HepG2 (cell line): ENCODE measurements at regions not wholly inside any gene's neighbourhood (a gene's known extent, or its start where the extent isn't known, plus 50 kb on each side); places are given as distances from the start of the nearest gene placed in this dataset.

ENCODE experiments used
- ATAC-seq: fragments of 200-7000 bp; cut with Tn5 transposase; 3 replicates; pipeline ENCODE4 v1.9.1; 2020; ENCODE audit warnings: mild to moderate bottlenecking, moderate library complexity
- BruUV-seq: library from RNA; stranded (reverse); fragments of 400-500 nt; replicated peaks from 2 replicates; lab custom pipeline; 2021; lab: Mats Ljungman, UMichigan
- CTCF ChIA-PET: fragments of 300-600 bp; formaldehyde crosslinking; extraction: SDS; loops from one replicate; lab custom pipeline; 2021; ENCODE audit warnings: low total read pairs, inconsistent platforms, low intra/inter-chr PET ratio; lab: Yijun Ruan, JAX
- POLR2A ChIA-PET: fragments of 350-600 bp; sonication (Branson Sonifier 250); formaldehyde crosslinking; loops from one replicate; lab custom pipeline; 2020; ENCODE audit warnings: antibody characterized with exemption, inconsistent platforms; lab: Yijun Ruan, JAX
- DNase-seq: peaks from one replicate; pipeline ENCODE4 v3.0.0-alpha.2; 2015; ENCODE audit warnings: low spot score
- FAIRE-seq: peaks from 3 replicates; lab custom pipeline; 2011; peaks lifted over from hg19 to GRCh38; lab: Jason Lieb, UNC
- H2AFZ ChIP-seq: one replicate; pipeline ENCODE4 v1.6.1; 2011; ENCODE audit warnings: low read length, inconsistent platforms
- H3K27ac ChIP-seq: fragments of 300-600 bp; 3 replicates; pipeline ENCODE4 v1.8.0; 2011; ENCODE audit warnings: mixed run types, mild to moderate bottlenecking, mixed read lengths, low read length, inconsistent platforms; ENCODE audit not compliant: insufficient read depth; ENCODE audit errors: extremely low read length
- H3K27me3 ChIP-seq, 2 experiments: fragments of 200-600 bp in 1 of 2; 2 replicates in 1 of 2; 3 replicates in 1 of 2; pipeline versions ENCODE4 v1.6.0 to v1.8.0; 2011; ENCODE audit warnings: low read length in 2 of 2, mild to moderate bottlenecking in 2 of 2, moderate library complexity in 2 of 2, inconsistent platforms in 1 of 2; ENCODE audit not compliant: insufficient read depth in 2 of 2, control insufficient read depth in 1 of 2
- H3K36me3 ChIP-seq, 2 experiments: fragments of 200-600 bp in 1 of 2; replicated peaks in 1 of 2; 2 replicates in 1 of 2; 3 replicates in 1 of 2; pipeline versions ENCODE4 v1.5.1 to v1.8.0; 2011; ENCODE audit warnings: low read length in 2 of 2, inconsistent platforms in 1 of 2; ENCODE audit not compliant: insufficient read depth in 2 of 2, control insufficient read depth in 1 of 2
- H3K4me1 ChIP-seq: 2 replicates; pipeline ENCODE4 v1.5.1; 2012; ENCODE audit warnings: low read length, inconsistent platforms; ENCODE audit not compliant: insufficient read depth
- H3K4me2 ChIP-seq: 2 replicates; pipeline ENCODE4 v1.6.0; 2011; ENCODE audit warnings: low read depth, low read length, inconsistent platforms
- H3K4me3 ChIP-seq, 3 experiments: fragments of 200-600 bp in 1 of 3; sonication (generic), shearing (Covaris generic) in 1 of 3; replicated peaks in 1 of 3; 2 replicates each; pipeline ENCODE4 v1.5.1; 2011 to 2016; ENCODE audit warnings: low read length in 3 of 3, inconsistent platforms in 2 of 3, low read depth in 2 of 3, mild to moderate bottlenecking in 2 of 3, control low read depth in 1 of 3, mixed read lengths in 1 of 3; ENCODE audit not compliant: insufficient read depth in 1 of 3
- H3K79me2 ChIP-seq: one replicate; pipeline ENCODE4 v1.6.1; 2011; ENCODE audit warnings: low read length, inconsistent platforms; ENCODE audit not compliant: insufficient read depth
- H3K9ac ChIP-seq: 2 replicates; pipeline ENCODE4 v1.6.0; 2011; ENCODE audit warnings: mild to moderate bottlenecking, low read depth, low read length, inconsistent platforms; ENCODE audit not compliant: insufficient read depth
- H3K9me3 ChIP-seq: 2 replicates; pipeline ENCODE4 v1.5.1; 2012; ENCODE audit warnings: mild to moderate bottlenecking, low read length
- H4K20me1 ChIP-seq: 2 replicates; pipeline ENCODE4 v1.6.0; 2011; ENCODE audit warnings: inconsistent platforms, mild to moderate bottlenecking, low read length, moderate library complexity; ENCODE audit not compliant: insufficient read depth
- FOXK2 ChIP-seq: fragments of 450-650 bp; IDR thresholded peaks from 2 replicates; pipeline ENCODE4 v1.6.1; 2016
- IKZF1 ChIP-seq: fragments of 450-650 bp; IDR thresholded peaks from 2 replicates; pipeline ENCODE4 v1.7.1; 2016
- KAT7 ChIP-seq: IDR thresholded peaks from 2 replicates; pipeline ENCODE4 v1.6.1; 2018; ENCODE audit warnings: borderline replicate concordance, missing compliant biosample characterization
- MXI1 ChIP-seq: IDR thresholded peaks from 3 replicates; pipeline ENCODE4 v1.6.1; 2012; ENCODE audit warnings: low read depth, low read length, inconsistent platforms, borderline replicate concordance
- NBN ChIP-seq: fragments of 450-650 bp; conservative IDR thresholded peaks from 2 replicates; pipeline ENCODE4 v1.6.1; 2017
- THYN1 ChIP-seq: sonication (generic); formaldehyde crosslinking; IDR thresholded peaks from 2 replicates; pipeline ENCODE4 v1.8.1; 2023; ENCODE audit warnings: low read depth, mild to moderate bottlenecking, moderate library complexity, missing genetic modification reagents, borderline replicate concordance
- ZBTB3 ChIP-seq: sonication (generic); formaldehyde crosslinking; IDR thresholded peaks from 2 replicates; pipeline ENCODE4 v1.4.0; 2020; ENCODE audit warnings: low read depth, mild to moderate bottlenecking, moderate library complexity, missing genetic modification reagents, borderline replicate concordance
- ZNF12 ChIP-seq: sonication (generic); formaldehyde crosslinking; IDR thresholded peaks from 2 replicates; pipeline ENCODE4 v1.5.0; 2020; ENCODE audit warnings: missing genetic modification reagents
- ZNF460 ChIP-seq: sonication (generic); formaldehyde crosslinking; IDR thresholded peaks from 2 replicates; pipeline ENCODE4 v1.5.1; 2020; ENCODE audit warnings: missing genetic modification reagents, mild to moderate bottlenecking, borderline replicate concordance
- WGBS: methylation state at CpG from one replicate; pipeline ENCODE4 v1.1.6; 2017; ENCODE audit warnings: low lambda C conversion rate; 5-methylcytosine and 5-hydroxymethylcytosine counted together
- in situ Hi-C: cut with HindIII; loops from 2 replicates; pipeline ENCODE4 v1.10.0; 2017; ENCODE audit warnings: low pct_unique_long_range_greater_than_20kb; ENCODE audit not compliant: extremely low pct_ligation_motif_present
- intact Hi-C: fragments of 100-400 bp; cut with micrococcal nuclease; formaldehyde crosslinking; loops from one replicate; pipeline ENCODE4 v1.10.0; 2022; ENCODE audit not compliant: unreplicated experiment
- TF ChIP-seq, protein P1 (sequence below): fragments of 450-650 bp; IDR thresholded peaks from 2 replicates; pipeline ENCODE4 v1.6.1; 2017; ENCODE audit warnings: mild to moderate bottlenecking
- TF ChIP-seq, protein P2 (sequence below): sonication (generic); formaldehyde crosslinking; IDR thresholded peaks from 2 replicates; pipeline ENCODE4 v1.4.0; 2020; ENCODE audit warnings: missing genetic modification reagents
- TF ChIP-seq, protein P3 (sequence below): sonication (generic); formaldehyde crosslinking; IDR thresholded peaks from 2 replicates; pipeline ENCODE4 v1.9.0; 2021; ENCODE audit warnings: missing genetic modification reagents, mild to moderate bottlenecking, borderline replicate concordance

DNA sequence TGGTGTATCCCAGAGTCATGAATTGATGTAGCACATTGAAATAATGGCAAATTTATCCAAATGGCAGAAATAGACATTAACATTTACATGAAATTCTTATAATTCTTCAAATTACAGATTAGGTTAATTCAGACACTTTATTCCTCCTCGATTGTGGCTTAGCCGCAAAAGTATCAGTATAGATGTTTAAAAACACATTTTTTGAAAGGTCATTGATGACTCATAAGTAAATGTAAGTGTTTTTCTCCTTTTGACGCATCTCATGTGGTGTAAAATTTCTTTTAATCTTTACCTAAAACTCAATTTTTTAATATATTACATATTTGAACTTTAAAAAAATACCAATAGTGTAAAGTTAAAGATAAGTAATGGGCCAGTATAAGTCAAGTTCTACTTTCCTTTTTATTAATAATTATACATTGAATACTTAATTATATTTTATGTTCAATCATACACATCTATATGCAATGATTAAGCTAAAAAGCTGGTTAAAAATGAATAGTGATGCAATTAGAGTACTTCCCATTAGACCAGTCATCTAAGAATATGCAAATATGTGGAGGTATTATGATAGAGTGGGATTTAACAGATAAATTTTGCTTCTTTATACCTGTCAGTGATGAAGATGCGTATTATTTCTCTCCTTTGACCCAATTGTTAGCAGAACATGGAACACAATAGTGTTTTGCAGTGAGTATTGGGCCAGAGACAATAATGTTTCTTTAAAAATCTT is 678.1 kb upstream of the DPPA4 start:
- ChIA-PET CTCF (no interaction called here), POLR2A (no interaction called here)
- no peaks in the 10 kb centered on the region for H3K9me3 ChIP-seq
- no peak for FAIRE-seq
- H3K4me3 ChIP-seq, result no peak overlapping the region
- H3K36me3 ChIP-seq, result no peaks in the 10 kb centered on the region
- H3K4me2 ChIP-seq, result no peak overlapping the region
- no peak overlapping the region for H3K27ac ChIP-seq
- no peaks in the 10 kb centered on the region for H4K20me1 ChIP-seq
- ATAC-seq, result no peak
- no peak overlapping the region for H3K9ac ChIP-seq
- DNase-seq, result no peak
- 7% methylated on average over 4 of the region's 4 CpGs for WGBS
- intact Hi-C loops (no loop called here), in situ Hi-C loops (no loop called here)
- BruUV-seq, result no TSS peak
- H3K4me1 ChIP-seq, result no peaks in the 10 kb centered on the region
- TF ChIP-seq, protein P1, sequence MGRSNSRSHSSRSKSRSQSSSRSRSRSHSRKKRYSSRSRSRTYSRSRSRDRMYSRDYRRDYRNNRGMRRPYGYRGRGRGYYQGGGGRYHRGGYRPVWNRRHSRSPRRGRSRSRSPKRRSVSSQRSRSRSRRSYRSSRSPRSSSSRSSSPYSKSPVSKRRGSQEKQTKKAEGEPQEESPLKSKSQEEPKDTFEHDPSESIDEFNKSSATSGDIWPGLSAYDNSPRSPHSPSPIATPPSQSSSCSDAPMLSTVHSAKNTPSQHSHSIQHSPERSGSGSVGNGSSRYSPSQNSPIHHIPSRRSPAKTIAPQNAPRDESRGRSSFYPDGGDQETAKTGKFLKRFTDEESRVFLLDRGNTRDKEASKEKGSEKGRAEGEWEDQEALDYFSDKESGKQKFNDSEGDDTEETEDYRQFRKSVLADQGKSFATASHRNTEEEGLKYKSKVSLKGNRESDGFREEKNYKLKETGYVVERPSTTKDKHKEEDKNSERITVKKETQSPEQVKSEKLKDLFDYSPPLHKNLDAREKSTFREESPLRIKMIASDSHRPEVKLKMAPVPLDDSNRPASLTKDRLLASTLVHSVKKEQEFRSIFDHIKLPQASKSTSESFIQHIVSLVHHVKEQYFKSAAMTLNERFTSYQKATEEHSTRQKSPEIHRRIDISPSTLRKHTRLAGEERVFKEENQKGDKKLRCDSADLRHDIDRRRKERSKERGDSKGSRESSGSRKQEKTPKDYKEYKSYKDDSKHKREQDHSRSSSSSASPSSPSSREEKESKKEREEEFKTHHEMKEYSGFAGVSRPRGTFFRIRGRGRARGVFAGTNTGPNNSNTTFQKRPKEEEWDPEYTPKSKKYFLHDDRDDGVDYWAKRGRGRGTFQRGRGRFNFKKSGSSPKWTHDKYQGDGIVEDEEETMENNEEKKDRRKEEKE, result no peak
- TF ChIP-seq IKZF1 (no peak), ZBTB3 (no peak), KAT7 (no peak), MXI1 (no peak), FOXK2 (no peak), ZNF460 (no peak), NBN (no peak), THYN1 (CRISPR knock-in tag) (no peak), ZNF12 (no peak)
- TF ChIP-seq, protein P2, sequence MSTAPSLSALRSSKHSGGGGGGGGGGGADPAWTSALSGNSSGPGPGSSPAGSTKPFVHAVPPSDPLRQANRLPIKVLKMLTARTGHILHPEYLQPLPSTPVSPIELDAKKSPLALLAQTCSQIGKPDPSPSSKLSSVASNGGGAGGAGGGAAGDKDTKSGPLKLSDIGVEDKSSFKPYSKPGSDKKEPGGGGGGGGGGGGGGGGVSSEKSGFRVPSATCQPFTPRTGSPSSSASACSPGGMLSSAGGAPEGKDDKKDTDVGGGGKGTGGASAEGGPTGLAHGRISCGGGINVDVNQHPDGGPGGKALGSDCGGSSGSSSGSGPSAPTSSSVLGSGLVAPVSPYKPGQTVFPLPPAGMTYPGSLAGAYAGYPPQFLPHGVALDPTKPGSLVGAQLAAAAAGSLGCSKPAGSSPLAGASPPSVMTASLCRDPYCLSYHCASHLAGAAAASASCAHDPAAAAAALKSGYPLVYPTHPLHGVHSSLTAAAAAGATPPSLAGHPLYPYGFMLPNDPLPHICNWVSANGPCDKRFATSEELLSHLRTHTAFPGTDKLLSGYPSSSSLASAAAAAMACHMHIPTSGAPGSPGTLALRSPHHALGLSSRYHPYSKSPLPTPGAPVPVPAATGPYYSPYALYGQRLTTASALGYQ (CRISPR knock-in tag), result no peak
- TF ChIP-seq, protein P3, sequence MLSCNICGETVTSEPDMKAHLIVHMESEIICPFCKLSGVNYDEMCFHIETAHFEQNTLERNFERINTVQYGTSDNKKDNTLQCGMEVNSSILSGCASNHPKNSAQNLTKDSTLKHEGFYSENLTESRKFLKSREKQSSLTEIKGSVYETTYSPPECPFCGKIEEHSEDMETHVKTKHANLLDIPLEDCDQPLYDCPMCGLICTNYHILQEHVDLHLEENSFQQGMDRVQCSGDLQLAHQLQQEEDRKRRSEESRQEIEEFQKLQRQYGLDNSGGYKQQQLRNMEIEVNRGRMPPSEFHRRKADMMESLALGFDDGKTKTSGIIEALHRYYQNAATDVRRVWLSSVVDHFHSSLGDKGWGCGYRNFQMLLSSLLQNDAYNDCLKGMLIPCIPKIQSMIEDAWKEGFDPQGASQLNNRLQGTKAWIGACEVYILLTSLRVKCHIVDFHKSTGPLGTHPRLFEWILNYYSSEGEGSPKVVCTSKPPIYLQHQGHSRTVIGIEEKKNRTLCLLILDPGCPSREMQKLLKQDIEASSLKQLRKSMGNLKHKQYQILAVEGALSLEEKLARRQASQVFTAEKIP, result no peak
- no peak overlapping the region for H2AFZ ChIP-seq
- H3K79me2 ChIP-seq, result no peaks in the 10 kb centered on the region
- H3K27me3 ChIP-seq, result no peaks in the 10 kb centered on the region
